ENCODE measurements at regions not wholly inside any gene's neighbourhood (a gene's known extent, or its start where the extent isn't known, plus 50 kb on each side); places are given as distances from the start of the nearest gene placed in this dataset.

- no peaks in the 10 kb centered on the region for H3K27me3 ChIP-seq (ENCODE audit: control insufficient read depth, insufficient read depth, low read length)
- ChIA-PET POLR2A (no interaction called here), CTCF (no interaction called here)
- no peak for TF ChIP-seq CTCF (IDR thresholded peaks at IDR 0.05)
- TF ChIP-seq TCF7L2 (IDR thresholded peaks at IDR 0.05; ENCODE audit: low read depth, low read length) = no peak
- TF ChIP-seq REST (IDR thresholded peaks at IDR 0.05; ENCODE audit: insufficient read depth in 1 of 2, low read depth in 2 of 2, low read length in 1 of 2) = no peak
- no peak for TF ChIP-seq POLR2AphosphoS5 (IDR thresholded peaks at IDR 0.05; ENCODE audit: low read depth, low read length)
- TF ChIP-seq SIN3A (IDR thresholded peaks at IDR 0.05; ENCODE audit: borderline replicate concordance, insufficient read depth, low read depth, low read length) = no peak
- no peak overlapping the region for H3K4me3 ChIP-seq (ENCODE audit: low read depth in 2 of 2, low read length in 2 of 2)
- H3K4me1 ChIP-seq (ENCODE audit: control insufficient read depth, insufficient read depth, low read length) = no peaks in the 10 kb centered on the region
- H3K36me3 ChIP-seq (ENCODE audit: control insufficient read depth, insufficient read depth, low read length) = no peaks in the 10 kb centered on the region
- no peaks in the 10 kb centered on the region for H3K9me3 ChIP-seq (ENCODE audit: control insufficient read depth, insufficient read depth, low read depth, low read length)
- in situ Hi-C loops (cut with HindIII; ENCODE audit: low pct_unique_long_range_greater_than_20kb, low sequenced_read_pairs) = no loop called here
- no TSS peak for BruUV-seq (replicated peaks)
- intact Hi-C loops (cut with micrococcal nuclease; ENCODE audit: unreplicated experiment) = no loop called here
- no peak for ATAC-seq
- H3K27ac ChIP-seq (ENCODE audit: low read length) = no peak overlapping the region
- no peak for DNase-seq (ENCODE audit: low read depth, low spot score)
These were observed 542.4 kb downstream of the FLRT2 start for GRCh38 chr14:86072116-86072894.

- ATAC-seq = no peak
- no TSS peak for BruUV-seq (replicated peaks)
- H3K4me3 ChIP-seq (ENCODE audit: low read depth in 2 of 2, low read length in 2 of 2) = no peak overlapping the region
- no peak for DNase-seq (ENCODE audit: low read depth, low spot score)
- no peaks in the 10 kb centered on the region for H3K36me3 ChIP-seq (ENCODE audit: control insufficient read depth, insufficient read depth, low read length)
- in situ Hi-C loops (cut with HindIII; ENCODE audit: low pct_unique_long_range_greater_than_20kb, low sequenced_read_pairs) = no loop called here
- ChIA-PET POLR2A (no interaction called here), CTCF (no interaction called here)
- no peaks in the 10 kb centered on the region for H3K4me1 ChIP-seq (ENCODE audit: control insufficient read depth, insufficient read depth, low read length)
- H3K9me3 ChIP-seq (ENCODE audit: control insufficient read depth, insufficient read depth, low read depth, low read length) = no peaks in the 10 kb centered on the region
- intact Hi-C loops (cut with micrococcal nuclease; ENCODE audit: unreplicated experiment) = no loop called here
- no peaks in the 10 kb centered on the region for H3K27me3 ChIP-seq (ENCODE audit: control insufficient read depth, insufficient read depth, low read length)
- no peak overlapping the region for H3K27ac ChIP-seq (ENCODE audit: low read length)
- no peak for TF ChIP-seq REST (IDR thresholded peaks at IDR 0.05; ENCODE audit: insufficient read depth in 1 of 2, low read depth in 2 of 2, low read length in 1 of 2)
- no peak for TF ChIP-seq SIN3A (IDR thresholded peaks at IDR 0.05; ENCODE audit: borderline replicate concordance, insufficient read depth, low read depth, low read length)
- no peak for TF ChIP-seq TCF7L2 (IDR thresholded peaks at IDR 0.05; ENCODE audit: low read depth, low read length)
- TF ChIP-seq CTCF (IDR thresholded peaks at IDR 0.05) = no peak
- no peak for TF ChIP-seq POLR2AphosphoS5 (IDR thresholded peaks at IDR 0.05; ENCODE audit: low read depth, low read length)
These were observed 536.7 kb downstream of the FLRT2 start for GRCh38 chr14:86066651-86067050.

Data from Panc1 (cell line).